CD4-positive, alpha-beta T cell treated with Interleukin-6 for 4 hours (primary cell): ENCODE measurements at regions not wholly inside any gene's neighbourhood (a gene's known extent, or its start where the extent isn't known, plus 50 kb on each side); places are given as distances from the start of the nearest gene placed in this dataset.

Experiments
- DNase-seq: peaks from one replicate; pipeline ENCODE4 v3.0.0-alpha.2; 2020; ENCODE audit warnings: mixed read lengths

DNA sequence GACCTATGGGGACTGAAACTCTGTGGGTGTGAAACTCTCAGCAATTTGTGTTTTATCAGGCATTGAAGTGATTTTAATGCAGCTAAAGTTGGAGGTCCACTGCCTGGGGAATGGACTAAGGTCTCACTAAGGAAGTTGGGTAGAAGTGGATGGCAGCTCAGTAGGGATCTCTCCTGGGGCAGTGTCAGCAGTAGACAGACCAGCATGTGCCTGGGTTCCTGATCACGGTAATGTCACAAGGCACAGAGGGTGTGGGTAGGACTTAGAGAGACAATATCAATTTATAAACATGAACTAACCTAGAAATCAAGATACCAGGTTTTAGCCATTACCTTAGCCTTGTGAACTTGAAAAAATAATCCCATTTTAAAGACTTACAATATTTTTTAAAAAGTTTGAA is 380.3 kb upstream of the LCORL start:
- DNase-seq: no peak

DNA sequence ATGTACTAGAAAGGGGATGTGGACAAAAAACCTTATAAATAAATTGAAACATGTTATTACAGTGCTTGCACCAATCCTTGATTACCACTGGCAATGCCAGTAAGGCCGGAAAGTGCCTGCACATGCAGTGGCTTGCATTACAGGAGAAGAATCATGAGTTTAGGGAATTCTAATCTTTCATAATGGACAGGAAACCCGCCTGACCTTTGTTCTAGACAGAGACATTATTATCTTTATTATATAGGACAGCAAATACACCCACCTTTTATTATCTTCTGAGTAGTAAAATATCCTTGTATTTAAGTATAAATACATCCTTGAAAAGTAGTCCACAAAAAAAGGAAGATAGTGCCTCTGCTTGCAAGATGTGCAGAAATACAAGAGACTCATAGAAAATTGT is 379.9 kb upstream of the LCORL start:
- no peak for DNase-seq

GRCh38 chr4:18398661-18399060 is 377.1 kb upstream of the LCORL start:
- DNase-seq: no peak

DNA sequence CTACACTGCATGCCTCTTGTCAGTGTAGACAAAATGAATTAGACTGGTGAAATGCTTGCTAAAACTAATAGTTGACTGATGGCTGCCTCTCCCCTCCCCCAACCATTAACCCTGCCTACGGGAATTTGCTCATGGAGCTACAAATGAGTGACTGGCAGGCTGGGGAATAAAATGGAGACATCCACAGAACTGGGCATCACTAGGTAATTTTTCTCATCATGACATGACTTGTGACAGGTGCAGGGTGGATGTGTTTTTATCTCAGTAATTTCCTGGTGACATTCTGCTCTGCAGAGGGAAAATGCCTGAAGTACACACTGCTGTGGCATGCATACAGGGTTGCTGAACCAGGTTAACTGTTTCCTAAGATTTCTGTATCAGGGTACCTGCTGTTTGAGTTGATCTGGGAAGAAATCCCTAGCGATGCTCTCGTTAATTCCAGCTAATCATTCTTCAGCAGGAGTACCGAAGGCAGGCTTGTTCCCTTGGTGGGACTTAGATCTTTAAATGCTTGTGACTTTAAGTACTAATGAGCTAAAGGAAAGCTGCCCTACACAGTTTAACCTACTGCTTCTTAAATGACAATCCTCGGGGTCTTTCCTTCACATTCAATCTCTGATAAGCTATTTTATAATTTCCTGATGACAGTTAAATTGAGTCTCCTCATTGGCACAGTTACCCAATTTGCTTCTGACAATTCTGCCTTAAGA is 376.3 kb upstream of the LCORL start:
- DNase-seq: no peak

GRCh38 chr4:18394656-18395055 is 373.1 kb upstream of the LCORL start:
- DNase-seq: no peak

- no peak for DNase-seq
These were observed 369.8 kb upstream of the LCORL start for GRCh38 chr4:18391354-18391728.

DNA sequence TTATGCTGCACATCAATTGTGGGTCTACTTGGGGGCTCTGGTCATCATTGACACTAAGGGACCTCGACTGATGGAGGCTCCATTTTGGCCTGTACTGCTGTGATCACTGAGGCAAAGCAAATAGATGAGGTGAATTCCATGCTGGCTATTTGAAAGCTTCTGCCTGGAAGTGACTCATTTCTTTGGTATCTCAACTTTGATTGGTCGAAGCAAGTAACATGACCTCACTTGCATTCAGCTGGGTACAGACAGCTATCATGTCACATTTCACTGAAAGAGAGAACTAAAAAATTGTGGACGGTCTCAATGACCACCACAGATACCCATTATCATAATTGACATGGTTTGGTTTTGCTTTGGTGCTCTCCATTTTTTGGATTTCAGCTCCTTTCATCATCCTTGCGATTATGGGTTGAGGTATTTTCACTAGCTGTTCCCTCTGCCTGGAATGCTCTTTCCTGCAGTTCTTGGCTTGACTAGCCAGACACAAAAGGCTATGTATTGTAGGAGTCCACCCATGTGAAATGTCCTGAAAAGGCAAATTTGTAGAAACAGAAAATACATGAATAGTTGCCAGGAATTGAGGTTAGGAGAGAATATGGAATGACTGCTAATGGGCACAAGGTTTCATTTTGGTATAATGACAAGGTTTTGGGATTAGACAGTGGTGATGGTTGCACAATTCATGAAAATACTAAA is 369.2 kb upstream of the LCORL start:
- no peak for DNase-seq

GRCh38 chr4:18389115-18389514 is 367.6 kb upstream of the LCORL start:
- DNase-seq: no peak

GRCh38 chr4:18388039-18388438 is 366.5 kb upstream of the LCORL start:
- DNase-seq: no peak

DNA sequence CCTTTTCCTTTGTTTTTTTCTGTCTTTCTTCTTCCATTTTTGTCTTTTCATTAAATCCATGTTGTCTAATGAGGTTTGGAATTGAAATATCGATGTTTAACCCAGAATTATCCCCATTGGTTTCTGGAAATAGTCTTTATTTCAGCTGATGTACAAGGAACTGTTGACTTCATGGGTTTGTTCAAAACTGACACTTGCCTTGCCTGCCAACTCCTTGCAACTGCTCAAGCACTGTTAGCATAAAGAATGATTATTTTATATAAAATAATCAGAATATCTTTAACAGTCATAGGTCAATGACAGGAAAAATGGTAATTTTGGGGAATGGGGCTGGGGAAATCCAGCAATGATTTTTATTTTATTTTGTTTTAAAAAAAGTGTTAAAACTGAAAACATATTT is 359.6 kb upstream of the LCORL start:
- DNase-seq: no peak

- DNase-seq: no peak
These were observed 348.0 kb upstream of the LCORL start for GRCh38 chr4:18369561-18369960.

- no peak for DNase-seq
These were observed 345.3 kb upstream of the LCORL start for GRCh38 chr4:18366892-18367291.

DNA sequence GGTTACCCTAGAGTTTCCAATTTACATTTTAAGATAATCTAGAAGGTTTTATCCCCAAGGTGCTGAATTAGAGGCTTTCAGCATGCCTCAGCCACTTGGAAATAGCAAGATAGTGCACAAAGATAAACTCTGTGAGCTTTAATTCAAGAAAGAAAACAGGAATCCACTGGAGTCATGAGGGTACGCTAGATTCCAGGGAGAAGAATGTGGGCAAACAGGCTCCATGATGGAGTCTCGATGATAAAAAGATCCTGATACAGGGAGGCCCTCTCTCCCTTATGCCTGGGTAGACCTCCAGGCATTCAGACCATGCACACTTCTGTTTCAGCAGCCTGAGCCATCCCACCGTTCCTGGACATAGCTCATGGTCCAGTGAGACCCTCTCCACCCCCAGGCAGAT is 344.6 kb upstream of the LCORL start:
- no peak for DNase-seq

DNA sequence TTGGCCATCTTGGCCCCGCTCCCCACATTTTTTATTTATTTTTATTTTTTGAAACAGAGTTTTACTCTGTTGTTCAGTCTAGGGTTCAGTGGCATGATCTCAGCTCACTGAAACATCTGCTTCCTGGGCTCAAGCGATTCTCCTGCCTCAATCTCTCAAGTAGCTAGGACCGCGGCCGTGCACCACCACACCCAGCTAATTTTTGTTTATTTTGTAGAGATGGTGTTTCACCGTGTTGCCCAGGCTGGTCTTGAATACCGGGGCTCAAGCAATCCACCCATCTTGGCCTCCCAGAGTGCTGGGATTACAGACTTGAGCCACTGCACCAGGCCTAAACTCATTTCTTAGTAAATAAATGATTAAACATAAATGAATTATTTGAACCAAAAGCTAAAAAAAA is 322.0 kb upstream of the LCORL start:
- no peak for DNase-seq

DNA sequence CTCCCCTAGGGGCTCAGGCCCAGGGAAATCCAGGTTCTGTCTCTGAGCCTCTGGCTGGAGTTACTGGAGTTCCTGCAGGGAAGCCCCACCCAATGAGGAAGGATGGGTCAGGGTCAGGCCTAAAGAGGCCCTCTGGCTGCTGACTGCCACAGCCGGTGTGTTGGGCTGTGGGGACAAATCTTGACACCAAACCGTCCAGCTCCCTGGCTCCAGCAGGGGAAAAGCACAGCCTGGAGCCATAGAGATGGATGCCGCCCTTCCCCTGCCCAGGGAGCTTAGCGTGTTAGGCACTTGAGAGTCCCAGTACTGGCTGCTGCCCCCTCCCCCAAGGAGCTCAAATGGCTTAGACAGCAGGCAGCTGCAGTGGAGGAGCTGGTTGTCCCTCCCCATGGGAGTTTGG is 321.3 kb upstream of the LCORL start:
- DNase-seq: no peak

DNA sequence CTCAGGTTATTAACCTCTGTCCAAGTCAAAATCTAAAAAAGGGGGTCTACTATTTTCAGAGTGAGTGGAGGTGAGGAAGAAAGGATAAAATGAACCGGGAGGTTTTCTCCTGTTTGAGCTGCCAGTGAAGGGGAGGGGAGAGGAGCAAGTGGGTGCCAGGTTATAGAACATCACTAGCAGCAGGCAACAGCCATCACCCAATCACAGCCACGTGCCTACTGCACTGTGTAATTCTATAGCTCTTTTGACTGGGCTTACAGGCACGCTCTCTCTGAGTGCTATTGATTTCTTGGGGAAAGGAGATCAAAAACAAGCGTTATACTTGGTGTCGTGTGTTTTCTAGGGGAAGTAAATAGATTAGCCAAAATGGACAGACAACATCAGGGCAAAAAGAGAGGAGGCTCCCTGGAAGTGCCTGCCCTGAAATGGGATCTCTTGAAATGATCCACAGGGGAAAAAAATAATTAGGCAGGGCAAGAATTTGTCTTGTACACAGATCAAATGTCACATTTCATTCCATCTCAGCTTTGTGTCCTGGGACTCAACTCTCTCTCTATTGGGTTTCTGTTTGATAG is 300.5 kb upstream of the LCORL start:
- no peak for DNase-seq

- no peak for DNase-seq
These were observed 297.9 kb upstream of the LCORL start for GRCh38 chr4:18319431-18319830.

- DNase-seq: no peak
These were observed 297.3 kb upstream of the LCORL start for GRCh38 chr4:18318682-18319388.

GRCh38 chr4:18314731-18315130 is 293.2 kb upstream of the LCORL start:
- no peak for DNase-seq

DNA sequence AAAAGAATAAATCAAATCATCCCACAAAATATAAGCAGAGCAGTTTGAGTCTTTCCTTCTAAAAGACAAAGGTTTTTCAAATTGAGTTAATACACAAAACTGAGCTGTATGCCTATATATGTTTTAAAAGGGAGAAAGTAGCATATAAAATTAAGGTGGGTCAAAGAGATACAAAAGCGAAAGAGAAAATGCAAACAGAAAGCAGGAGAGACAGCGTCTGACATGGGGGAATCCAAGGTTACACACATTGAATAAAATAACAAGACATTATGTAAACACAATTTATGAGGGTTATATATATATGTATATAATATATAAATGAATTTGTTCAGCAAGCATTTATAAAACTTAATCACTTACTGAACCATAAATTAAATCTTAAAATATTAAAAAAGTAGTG is 276.1 kb upstream of the LCORL start:
- no peak for DNase-seq

- no peak for DNase-seq
These were observed 274.9 kb upstream of the LCORL start for GRCh38 chr4:18296411-18296810.

GRCh38 chr4:18294846-18295245 is 273.3 kb upstream of the LCORL start:
- no peak for DNase-seq

GRCh38 chr4:18294021-18294420 is 272.5 kb upstream of the LCORL start:
- no peak for DNase-seq

GRCh38 chr4:18292411-18292810 is 270.9 kb upstream of the LCORL start:
- DNase-seq: no peak
